ENCODE measurements at regions not wholly inside any gene's neighbourhood (a gene's known extent, or its start where the extent isn't known, plus 50 kb on each side); places are given as distances from the start of the nearest gene placed in this dataset.

GRCh38 chr1:214928574-214928973 lies 154.0 kb upstream of the KCNK2 start:
- TF ChIP-seq POLR2A (IDR thresholded peaks at IDR 0.05; ENCODE audit: low read depth, low read length), result no peak
- no peak for TF ChIP-seq POLR2AphosphoS5 (IDR thresholded peaks at IDR 0.05; ENCODE audit: low read depth, low read length)
- TF ChIP-seq TAF1 (IDR thresholded peaks at IDR 0.05; ENCODE audit: borderline replicate concordance, low read depth, low read length), result no peak
